Cardiac muscle cell (in vitro differentiated cells and primary cell): ENCODE measurements at regions not wholly inside any gene's neighbourhood (a gene's known extent, or its start where the extent isn't known, plus 50 kb on each side); places are given as distances from the start of the nearest gene placed in this dataset.

Source experiments
- DNase-seq, 2 donors: peaks; one replicate each; pipeline versions ENCODE4 v3.0.0 to v3.0.0-alpha.2; 2010 to 2017; ENCODE audit warnings: low read depth in 1 of 2, low spot score in 1 of 2
- H3K27ac ChIP-seq: fragments of 200-600 bp; sonication (generic); 2 replicates; pipeline ENCODE4 v1.5.1; 2016
- H3K27me3 ChIP-seq: fragments of 200-600 bp; sonication (generic); 2 replicates; pipeline ENCODE4 v1.6.0; 2016; ENCODE audit warnings: control low read depth
- H3K36me3 ChIP-seq: fragments of 200-600 bp; sonication (generic); 2 replicates; pipeline ENCODE4 v1.5.1; 2016; ENCODE audit warnings: control low read depth
- H3K4me1 ChIP-seq: fragments of 200-600 bp; sonication (generic); 2 replicates; pipeline ENCODE4 v1.8.1; 2017; ENCODE audit warnings: low read depth, mild to moderate bottlenecking, mixed run types
- H3K4me3 ChIP-seq: fragments of 200-600 bp; sonication (generic); 2 replicates; pipeline ENCODE4 v1.5.1; 2016; ENCODE audit warnings: mild to moderate bottlenecking
- H3K9me3 ChIP-seq: fragments of 200-600 bp; sonication (generic); 2 replicates; pipeline ENCODE4 v1.5.1; 2017; ENCODE audit warnings: low read depth, mild to moderate bottlenecking, control low read depth
- TF ChIP-seq, protein P1 (sequence below): IDR thresholded peaks from 2 replicates; pipeline ENCODE4 v1.5.1; 2012; ENCODE audit warnings: low read depth, mild to moderate bottlenecking, low read length

DNA sequence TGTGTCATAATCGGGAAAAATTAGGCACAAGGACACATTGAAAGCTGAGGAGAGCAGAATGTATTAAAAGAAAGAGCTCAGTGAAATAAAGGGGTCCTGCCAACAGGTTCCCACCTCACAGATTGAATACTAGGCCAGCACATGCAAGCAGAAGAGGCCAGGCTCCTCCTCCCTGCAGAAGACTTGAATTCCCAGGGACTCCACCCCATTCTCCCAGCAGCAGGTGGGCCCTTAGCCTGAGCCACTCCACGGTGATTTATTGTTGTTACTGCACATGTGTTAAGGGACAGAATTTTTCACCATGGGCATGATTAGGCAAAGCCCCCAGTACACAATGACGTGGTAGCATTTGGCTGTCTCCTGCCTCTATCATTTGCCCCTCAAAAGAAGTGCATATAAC is 1844.7 kb downstream of the NCAM2 start:
- Histone ChIP-seq H3K4me3 (no peak overlapping the region), H3K27me3 (no peaks in the 10 kb centered on the region), H3K36me3 (no peaks in the 10 kb centered on the region), H3K9me3 (no peaks in the 10 kb centered on the region), H3K4me1 (no peaks in the 10 kb centered on the region), H3K27ac (no peak overlapping the region)
- DNase-seq: peak in 1 of 2 donors; percentile 3
- TF ChIP-seq, protein P1, sequence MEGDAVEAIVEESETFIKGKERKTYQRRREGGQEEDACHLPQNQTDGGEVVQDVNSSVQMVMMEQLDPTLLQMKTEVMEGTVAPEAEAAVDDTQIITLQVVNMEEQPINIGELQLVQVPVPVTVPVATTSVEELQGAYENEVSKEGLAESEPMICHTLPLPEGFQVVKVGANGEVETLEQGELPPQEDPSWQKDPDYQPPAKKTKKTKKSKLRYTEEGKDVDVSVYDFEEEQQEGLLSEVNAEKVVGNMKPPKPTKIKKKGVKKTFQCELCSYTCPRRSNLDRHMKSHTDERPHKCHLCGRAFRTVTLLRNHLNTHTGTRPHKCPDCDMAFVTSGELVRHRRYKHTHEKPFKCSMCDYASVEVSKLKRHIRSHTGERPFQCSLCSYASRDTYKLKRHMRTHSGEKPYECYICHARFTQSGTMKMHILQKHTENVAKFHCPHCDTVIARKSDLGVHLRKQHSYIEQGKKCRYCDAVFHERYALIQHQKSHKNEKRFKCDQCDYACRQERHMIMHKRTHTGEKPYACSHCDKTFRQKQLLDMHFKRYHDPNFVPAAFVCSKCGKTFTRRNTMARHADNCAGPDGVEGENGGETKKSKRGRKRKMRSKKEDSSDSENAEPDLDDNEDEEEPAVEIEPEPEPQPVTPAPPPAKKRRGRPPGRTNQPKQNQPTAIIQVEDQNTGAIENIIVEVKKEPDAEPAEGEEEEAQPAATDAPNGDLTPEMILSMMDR: no peak

DNA sequence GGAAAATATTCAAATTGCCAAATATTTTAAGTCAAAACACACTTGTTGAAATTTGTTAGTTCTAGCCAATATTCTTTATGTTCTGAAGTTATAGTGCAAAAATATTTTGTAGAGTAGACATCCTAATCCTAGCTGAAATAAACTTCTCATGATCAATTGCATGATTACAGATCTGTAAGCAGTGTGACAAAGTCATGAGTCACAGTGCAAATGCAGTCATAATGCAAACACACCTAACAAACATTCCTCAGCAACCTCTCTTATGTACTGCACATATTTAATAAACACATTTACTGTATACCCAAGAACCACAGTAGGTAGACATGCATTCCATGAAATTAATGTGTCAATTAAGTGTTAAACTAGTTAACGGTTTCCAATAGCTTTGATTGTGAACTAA is 1857.4 kb downstream of the NCAM2 start:
- Histone ChIP-seq H3K4me1 (no peaks in the 10 kb centered on the region), H3K36me3 (no peaks in the 10 kb centered on the region), H3K4me3 (no peak overlapping the region), H3K9me3 (no peaks in the 10 kb centered on the region), H3K27me3 (no peaks in the 10 kb centered on the region), H3K27ac (no peak overlapping the region)
- TF ChIP-seq, protein P1: no peak
- no peak for DNase-seq

- DNase-seq: no peak
- Histone ChIP-seq H3K27me3 (no peaks in the 10 kb centered on the region), H3K36me3 (no peaks in the 10 kb centered on the region), H3K9me3 (no peaks in the 10 kb centered on the region), H3K4me3 (no peak overlapping the region), H3K27ac (no peak overlapping the region), H3K4me1 (no peaks in the 10 kb centered on the region)
- TF ChIP-seq, protein P1: no peak
Measured at GRCh38 chr21:22871692-22872091, 1873.5 kb downstream of the NCAM2 start.

- no peaks in the 10 kb centered on the region for H3K27me3 ChIP-seq
- no peaks in the 10 kb centered on the region for H3K36me3 ChIP-seq
- TF ChIP-seq, protein P1: no peak
- no peak overlapping the region for H3K4me3 ChIP-seq
- no peaks in the 10 kb centered on the region for H3K9me3 ChIP-seq
- no peak for DNase-seq
- no peak overlapping the region for H3K27ac ChIP-seq
- H3K4me1 ChIP-seq: no peaks in the 10 kb centered on the region
Measured at GRCh38 chr21:22880573-22880972, 1882.4 kb downstream of the NCAM2 start.

GRCh38 chr21:22881131-22881530 is 1882.9 kb downstream of the NCAM2 start:
- Histone ChIP-seq H3K36me3 (no peaks in the 10 kb centered on the region), H3K9me3 (no peaks in the 10 kb centered on the region), H3K27ac (no peak overlapping the region), H3K4me3 (no peak overlapping the region), H3K4me1 (no peaks in the 10 kb centered on the region), H3K27me3 (no peaks in the 10 kb centered on the region)
- no peak for DNase-seq
- TF ChIP-seq, protein P1: no peak

DNA sequence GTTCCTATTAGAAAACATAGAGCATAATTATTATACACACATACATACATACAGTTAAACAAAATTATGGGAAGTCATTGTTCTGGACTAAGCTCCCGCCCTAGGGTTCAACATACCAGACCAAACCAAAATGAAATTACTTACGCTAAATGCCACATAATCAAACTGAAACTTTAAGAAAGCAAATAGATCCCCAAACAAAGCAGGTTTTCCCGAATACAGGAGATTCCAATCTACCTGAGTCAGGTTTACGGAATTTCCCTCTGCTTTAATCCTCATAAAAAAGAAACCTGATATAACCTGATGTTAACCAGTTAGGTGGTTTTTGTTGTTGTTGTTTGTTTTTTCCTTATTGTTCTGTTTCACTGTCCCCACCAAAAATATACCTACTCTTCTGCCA is 1886.9 kb downstream of the NCAM2 start:
- TF ChIP-seq, protein P1: no peak
- H3K4me3 ChIP-seq: no peak overlapping the region
- no peak for DNase-seq
- H3K27me3 ChIP-seq: no peaks in the 10 kb centered on the region
- no peaks in the 10 kb centered on the region for H3K4me1 ChIP-seq
- H3K36me3 ChIP-seq: no peaks in the 10 kb centered on the region
- no peaks in the 10 kb centered on the region for H3K9me3 ChIP-seq
- H3K27ac ChIP-seq: no peak overlapping the region
